ENCODE measurements at regions not wholly inside any gene's neighbourhood (a gene's known extent, or its start where the extent isn't known, plus 50 kb on each side); places are given as distances from the start of the nearest gene placed in this dataset.
"Not testable (repeated sequence)": the region's sequence is repeated elsewhere in the genome, so short reads cannot be mapped to it uniquely, and the experiment has no call there.

DNA sequence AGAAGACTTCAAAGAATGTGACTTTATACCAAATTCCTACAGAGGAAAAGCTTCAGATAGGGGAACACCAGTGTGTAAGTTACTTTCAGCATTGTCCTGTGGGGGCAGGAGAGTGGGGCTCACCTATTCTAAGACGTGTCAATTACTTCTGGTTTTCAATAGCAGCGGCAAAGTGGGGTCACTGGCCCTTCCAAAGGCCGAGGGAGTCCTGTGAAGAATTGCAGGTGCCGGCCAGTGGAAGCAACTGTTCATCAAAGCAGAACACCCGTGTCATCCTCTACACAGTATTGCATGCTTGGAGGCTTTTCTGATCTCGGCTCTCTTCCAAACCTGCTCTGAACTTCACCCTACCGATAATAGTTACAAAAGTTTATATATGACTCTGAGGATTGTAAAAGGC lies 1176.5 kb upstream of the TMEFF2 start:
- DNase-seq = no peak

DNA sequence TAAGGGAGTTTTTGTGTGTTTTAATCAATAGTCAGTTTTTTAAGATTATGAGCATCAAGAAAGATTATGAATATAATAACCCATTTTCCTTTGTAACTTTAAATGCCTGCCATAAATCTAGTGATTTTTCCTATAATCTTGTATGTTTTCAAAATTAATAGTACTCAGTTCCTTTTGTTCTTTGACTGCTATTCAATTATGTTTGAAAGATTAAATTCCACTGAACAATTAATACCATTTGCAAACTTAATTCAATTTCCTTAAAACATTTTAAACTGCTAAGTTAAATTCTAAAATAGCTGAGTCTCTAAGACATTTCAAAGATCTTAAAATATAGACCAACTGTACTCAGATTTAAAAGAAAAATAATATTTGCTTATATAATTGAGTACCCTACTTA lies 1173.9 kb upstream of the TMEFF2 start:
- DNase-seq = no peak

DNA sequence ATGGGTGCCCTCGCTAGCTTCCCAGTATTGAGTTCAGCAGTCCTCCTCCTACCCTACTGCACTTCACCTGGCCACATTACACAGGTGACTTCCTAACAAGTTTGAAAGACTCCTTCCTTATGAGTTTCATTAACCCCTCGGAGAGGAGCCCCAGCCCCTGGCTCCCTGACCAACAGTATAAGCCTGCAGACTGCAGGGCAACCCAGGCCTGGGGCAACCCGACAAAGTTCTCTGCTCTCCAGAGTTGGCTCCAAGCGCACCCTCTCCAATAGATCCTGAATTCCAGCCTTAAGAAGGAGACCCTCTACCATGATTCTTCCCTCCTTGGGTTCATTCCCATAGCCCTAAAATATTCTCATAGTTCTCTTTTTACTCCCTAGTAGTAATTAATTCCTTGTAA lies 1162.8 kb upstream of the TMEFF2 start:
- DNase-seq = no peak

DNA sequence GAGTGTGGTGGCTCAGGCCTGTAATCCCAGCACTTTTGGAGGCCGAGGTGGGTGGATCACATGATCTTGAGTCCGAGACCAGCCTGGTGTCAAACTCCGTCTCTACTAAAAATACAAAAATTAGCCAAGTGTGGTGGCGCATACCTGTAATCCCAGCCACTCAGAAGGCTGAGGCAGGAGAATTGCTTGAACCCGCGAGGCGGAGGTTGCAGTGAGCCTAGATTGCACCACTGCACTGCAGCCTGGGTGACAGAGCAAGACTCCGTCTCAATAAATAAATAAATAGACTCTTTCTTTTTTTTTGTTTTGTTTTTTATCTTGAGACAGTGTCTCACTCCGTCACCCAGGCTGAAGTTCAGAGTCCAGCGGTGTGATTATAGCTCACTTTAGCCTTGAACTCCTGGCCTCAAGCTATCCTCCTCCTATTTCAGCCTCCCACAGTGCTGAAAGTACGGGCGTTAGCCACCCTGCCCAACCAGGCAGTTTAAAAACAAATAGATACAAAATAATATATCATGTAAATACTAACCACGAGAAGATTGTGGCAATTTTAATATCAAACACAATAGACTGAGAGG lies 1158.0 kb upstream of the TMEFF2 start:
- not testable (repeated sequence) for DNase-seq

DNA sequence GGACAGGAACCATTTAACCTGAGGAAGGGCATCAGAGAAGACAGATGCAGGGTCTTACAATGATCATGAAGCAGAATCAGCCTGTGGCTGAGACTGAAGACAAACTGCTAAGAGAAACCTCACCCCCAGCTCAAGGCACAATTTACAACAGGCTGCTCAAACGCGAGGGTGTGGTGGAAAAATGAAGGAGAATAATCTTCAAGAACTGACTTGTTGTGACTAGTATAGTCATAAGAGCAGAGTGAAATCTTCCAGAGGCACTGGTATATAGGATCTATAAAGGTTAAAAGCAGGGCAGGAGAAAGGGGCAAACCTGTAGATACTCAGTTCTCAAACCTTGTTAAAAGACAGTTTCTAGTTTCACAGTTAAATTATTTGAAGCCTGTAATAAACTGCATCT lies 1155.8 kb upstream of the TMEFF2 start:
- no peak for DNase-seq

DNA sequence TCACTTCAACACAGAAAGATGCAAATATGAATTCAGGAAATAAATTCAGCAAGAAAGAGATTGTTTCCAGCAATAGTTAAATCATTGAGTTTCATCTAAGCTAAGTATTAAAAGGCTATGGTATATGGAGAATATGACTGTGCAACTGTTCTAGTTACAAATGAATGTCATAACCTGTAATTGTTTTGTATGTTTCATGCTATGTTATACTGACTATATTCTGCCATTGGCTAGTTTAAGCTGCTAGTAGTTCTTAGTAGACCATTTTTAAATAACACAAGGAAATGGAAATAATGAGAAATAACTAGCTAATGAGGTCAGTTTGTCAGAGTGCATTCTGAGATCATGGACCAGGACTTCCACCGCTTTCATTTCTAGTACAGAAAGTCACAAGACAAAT lies 1154.9 kb upstream of the TMEFF2 start:
- DNase-seq = no peak

DNA sequence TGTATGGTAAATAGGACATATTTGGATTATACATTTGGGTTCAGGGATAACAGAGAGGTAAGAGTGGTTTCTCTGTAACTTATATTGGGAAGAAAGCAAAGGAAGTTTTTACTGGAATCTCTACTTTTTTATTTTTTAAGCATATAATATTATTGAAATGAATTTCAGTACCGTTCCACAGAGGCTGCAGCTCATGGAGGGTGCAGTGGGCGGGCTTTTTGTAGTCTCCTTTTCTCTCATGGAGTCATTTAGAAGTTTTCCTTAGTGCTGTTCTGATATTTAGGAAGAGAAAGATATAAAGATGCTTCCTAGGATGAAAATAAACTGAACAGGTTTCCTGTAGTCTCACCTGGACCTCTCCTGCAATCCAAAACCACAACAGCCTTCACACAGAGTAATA lies 1153.3 kb upstream of the TMEFF2 start:
- no peak for DNase-seq

DNA sequence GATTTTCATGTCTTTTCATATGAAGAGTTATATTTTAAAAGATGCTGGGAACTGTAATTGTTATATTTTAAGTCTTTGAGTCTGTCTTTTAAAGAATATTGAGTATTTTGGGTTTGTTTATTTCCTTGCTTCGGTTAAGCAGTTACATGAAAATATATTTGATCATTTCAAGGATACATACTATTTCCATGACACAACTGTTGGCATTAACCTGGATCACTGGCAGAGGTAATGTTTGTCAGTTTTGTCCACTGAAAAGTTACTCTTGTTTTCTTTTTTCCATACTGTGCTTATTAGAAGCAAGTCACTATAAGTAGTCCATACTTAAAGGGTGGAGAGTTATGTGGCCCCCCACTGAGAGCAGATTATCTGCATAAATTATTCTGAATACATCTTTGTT lies 1142.0 kb upstream of the TMEFF2 start:
- no peak for DNase-seq

DNA sequence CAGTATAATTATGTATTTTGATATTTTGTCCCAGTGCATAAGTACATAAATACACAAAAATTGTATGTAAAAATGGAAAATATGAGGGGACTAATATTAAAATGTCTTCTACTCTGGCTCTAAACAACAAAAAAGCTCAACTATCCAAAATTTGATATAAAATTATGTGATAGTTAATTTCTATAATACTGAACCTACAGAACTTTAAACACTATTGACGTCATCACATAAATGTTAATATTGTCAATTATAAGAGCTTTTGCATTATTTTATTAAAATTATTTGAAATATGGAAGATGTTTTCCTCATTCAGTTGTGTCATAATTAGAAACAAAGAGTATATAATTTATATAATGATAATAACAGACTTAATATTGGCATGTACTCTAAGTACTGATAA lies 1139.7 kb upstream of the TMEFF2 start:
- no peak for DNase-seq

DNA sequence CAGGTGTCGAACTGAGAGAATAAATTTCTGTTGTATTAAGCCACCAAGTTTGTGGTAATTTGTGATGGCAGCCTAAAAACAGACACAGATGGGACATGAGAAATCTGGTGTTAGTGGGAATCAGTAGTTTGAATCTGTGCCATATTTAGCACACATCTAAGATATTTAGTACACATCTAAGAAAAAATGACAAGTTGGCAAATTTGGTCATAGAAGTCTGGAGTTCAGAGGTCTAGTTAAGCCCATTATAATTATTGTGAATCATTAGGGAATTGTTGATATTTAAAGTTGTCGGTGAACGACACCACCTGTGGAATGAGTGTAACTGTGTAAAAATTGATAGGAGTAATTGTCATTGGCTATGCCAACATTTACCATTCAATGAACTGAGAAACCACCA lies 1138.8 kb upstream of the TMEFF2 start:
- DNase-seq = no peak

DNA sequence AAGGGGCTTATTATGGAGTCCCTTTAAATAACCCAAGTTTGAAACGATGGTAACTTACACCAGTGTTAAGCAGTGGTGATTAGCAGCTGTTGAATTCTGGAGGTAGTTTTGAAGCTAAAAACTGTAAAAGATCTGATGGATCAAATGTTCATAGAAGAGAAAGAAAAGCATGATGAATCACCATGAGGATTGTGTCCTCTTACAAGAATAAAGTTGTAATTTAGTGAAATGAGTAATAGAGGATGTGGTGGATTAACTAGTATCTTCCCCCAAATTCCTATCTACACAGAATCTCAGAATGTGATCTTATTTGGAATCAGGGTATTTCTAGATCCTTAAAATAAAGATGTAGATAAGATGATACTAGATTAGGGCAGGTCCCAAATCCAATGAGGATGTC lies 1138.2 kb upstream of the TMEFF2 start:
- no peak for DNase-seq

DNA sequence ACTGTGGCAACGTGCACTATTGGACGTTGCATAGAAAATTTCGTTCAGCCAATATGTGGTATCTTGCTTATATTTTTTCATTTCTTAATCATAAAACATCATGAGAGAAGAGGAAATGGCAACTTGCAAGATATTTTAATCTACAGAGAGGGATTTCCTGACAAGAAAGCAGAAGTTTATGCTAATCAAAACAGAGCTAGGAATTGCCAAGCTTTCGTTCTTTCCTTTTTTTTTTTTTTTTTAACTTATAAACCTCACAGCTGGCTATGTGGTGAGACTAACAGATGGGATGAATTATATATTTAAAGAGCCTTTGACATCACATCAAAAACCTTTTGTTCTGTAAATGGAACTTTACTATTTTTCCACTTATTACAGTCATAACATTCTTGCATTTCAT lies 1136.9 kb upstream of the TMEFF2 start:
- DNase-seq = no peak

DNA sequence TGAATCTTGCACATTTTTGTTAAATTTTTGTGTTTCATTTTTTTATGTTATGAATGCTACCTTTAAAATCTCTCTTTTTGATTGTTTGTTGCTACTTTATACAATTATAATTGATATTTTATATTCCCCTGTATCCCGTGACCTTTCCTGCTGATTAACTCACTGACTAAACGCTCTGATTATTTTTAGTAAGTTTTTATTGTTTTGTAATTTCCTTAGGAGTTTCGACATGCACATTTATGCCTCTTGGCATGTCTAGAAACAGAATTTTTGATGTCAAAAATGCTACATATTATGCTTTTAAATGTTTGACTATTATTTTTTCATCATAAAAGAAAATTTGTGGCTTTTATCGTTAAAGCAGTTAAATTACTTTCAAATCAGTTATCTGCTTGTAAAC lies 1131.6 kb upstream of the TMEFF2 start:
- DNase-seq = no peak

DNA sequence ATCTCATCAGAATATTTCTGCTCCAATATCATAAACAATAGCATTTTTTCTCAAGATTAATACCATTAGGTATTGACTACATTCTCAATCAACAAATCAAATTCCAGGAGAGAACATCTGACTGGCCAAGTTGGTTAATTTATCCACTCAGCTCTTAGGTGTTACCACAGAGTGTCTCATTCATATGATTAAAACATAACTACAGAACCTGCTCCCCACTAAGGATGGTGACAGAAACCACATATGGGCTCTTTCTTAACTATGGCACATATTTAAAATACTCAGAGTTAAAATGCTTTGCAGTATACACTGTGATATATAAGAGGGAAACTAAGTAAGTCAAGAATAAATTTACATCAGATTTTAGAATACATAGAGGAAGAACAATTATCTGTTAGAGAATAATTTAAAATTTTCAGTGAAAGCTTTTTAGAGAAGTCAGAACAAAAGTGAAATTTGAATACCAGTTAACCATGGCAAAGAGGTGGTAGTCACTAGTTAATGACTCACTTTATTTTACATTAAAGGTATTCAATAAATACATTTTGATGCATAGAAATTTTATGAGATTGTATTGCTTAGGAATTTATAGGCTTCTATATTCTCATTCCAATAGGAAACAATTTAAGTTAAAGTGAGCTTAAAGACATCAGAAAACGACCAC lies 1120.8 kb upstream of the TMEFF2 start:
- DNase-seq = no peak

DNA sequence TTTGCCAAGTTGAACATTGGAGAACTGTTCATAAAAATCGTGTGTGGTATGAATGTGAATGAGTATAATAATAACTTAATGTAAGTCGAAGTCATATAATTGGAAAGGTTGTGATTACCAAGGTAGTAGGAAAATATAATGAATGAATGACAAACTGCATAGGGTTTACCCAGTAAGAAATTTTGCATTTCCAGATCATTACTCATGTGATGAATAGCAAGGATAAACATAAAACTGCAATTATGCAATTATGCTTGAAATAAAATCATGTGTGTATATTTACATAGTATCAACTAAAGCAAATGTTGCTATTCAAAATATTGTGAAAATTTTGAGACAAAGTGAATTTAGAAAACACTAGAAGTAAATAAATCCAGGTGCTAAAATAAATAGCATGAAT lies 1108.7 kb upstream of the TMEFF2 start:
- no peak for DNase-seq

DNA sequence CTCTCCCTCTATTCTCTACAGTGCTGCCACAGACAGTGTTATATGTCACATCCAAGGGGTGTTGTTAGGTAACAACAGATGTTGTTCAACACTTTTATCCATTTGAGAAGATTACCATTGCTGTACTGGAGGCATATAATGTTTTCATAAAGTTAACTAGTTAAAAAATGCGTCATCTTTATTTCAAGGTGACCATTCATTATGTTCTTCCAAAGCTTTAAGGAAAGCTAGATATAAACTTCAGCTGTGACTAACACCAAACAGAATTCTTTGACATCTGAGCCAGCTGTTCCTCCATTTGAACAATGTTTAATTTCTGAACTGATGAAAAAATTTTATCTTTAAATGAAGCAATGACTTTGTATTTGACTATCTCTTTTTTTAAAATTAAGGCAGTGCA lies 1099.6 kb upstream of the TMEFF2 start:
- DNase-seq = no peak

DNA sequence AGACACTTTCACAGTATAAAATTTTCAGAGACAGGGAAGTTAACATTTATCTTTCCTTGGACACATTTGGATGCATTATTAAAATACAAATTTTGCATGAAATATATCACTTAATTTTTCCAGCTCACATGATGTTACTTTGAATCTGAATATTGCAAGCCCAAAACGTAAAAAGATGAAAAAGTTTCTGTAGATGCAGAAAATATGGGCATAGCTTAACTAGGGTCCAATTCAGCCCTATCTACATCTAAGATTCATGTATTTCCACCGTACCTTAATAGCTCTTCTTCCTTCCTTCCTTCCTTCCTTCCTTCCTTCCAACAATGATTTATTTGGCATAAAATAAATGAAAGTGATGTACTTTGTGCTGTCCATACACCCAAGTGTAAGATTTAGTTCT lies 1084.6 kb upstream of the TMEFF2 start:
- no peak for DNase-seq

DNA sequence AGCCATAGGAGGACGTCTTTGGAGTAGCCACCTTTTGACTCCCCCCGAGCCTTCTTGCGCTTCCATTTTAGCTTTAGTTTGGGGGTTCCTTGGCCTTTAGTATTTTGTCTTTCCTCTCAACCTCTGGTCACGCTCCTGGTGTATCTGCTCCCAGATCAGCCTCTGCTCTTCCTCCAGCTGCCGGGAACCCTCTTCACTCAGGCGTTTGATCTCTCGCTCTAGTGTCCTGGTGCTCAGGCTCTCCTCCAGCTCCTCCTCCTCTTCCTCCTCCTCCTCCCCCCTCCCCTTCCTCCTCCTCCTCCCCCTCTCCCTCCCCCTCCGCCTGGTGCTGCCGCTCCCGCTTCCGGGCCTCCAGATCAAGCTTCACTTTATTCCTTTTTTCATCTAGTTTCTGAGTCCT lies 1082.3 kb upstream of the TMEFF2 start:
- DNase-seq = no peak

DNA sequence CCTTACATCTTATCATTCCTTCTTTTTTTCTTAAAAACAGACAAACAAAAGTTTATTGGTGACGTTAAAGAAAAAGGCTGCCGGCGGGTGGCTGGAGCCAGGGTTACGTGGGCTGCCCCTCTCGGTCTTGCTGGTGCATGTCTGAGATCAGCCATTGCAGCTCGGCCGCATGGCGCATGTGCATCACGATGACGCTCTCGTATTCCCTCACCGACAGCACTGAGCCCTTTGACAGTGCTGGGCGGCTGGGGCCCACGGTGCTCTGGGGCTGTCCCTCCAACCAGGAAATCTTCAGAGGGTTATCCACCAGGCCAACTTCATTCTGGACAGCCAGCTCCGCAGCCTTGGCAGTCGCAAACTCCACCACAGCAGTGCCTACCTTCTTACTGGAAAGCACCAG lies 1081.8 kb upstream of the TMEFF2 start:
- DNase-seq = no peak

DNA sequence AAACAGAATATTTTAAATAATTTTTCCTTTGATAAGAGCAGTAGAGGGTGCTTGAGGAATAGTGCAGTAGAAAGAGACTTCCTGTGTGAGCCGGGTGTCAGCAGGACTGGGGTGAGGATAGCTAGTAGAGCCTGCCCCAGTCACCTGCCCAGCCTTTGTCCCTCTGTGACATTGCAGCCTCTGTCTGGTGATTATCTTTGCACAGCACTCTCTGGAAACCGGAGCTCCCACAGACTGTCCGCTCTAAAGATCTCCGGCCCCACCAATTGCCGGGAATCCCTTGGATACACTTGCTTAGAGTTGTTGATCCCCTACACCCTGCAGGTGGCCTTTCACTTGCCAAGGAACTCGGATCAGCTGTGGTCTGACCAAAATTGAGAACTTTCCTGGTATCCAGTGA lies 1081.3 kb upstream of the TMEFF2 start:
- no peak for DNase-seq

DNA sequence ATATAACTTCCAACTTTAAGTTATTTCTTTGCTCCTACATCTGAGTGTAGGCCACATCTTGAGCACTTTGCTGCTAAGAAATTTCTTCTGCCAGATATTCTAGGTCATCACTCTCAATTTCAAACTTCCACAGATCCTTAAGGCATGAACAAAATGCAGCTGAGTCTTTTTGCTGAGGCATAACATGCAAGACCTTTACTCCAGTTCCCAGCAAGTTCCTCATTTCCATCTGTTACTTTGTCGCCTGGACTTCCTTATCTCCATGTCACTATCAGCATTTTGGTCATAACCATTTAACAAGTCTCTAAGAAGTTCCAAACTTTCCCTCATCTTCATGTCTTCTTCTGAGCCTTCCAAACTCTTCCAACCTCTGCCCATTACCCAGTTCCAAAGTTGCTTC lies 1077.3 kb upstream of the TMEFF2 start:
- DNase-seq = no peak

DNA sequence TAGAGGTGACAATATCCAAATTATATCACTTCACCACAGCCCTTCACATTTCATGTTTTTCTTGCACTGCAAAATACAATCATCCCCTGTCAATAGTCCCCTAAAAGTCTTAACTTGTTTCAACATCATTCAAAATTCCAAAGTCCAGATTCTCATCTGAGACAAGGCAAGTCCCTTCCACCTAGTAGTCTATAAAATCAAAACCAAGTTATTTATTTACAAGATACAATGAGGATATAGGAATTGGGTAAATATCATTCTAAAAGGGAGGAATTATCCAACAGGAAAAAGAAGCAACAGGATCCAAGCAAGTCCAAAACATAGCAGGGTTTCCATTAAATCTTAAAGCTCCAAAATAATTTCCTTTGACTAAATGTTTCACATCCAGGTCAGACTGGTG lies 1076.1 kb upstream of the TMEFF2 start:
- no peak for DNase-seq

DNA sequence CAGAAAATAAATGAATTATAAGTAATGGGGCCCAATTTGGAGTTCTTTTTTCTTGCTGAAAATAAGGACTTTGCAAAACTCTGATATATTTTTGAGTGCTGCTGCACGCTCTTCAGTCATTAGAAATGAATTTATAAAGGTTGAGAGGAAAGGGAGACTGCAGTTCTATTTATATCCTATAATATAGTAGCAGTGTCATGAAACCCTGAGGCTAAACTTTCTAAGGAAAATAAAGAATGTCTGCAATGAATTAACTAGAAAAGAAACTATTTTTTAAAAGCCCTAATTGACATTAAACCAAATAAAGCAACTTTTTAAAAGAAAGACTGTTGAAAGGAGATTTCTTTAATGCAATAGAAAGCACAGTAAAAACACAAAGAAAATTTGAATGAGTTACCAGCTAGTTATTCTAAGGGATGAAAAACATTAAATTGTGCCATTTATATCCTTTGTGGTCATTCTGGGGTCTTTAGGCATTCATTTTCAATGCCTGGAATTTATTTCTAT lies 1072.8 kb upstream of the TMEFF2 start:
- DNase-seq = no peak

DNA sequence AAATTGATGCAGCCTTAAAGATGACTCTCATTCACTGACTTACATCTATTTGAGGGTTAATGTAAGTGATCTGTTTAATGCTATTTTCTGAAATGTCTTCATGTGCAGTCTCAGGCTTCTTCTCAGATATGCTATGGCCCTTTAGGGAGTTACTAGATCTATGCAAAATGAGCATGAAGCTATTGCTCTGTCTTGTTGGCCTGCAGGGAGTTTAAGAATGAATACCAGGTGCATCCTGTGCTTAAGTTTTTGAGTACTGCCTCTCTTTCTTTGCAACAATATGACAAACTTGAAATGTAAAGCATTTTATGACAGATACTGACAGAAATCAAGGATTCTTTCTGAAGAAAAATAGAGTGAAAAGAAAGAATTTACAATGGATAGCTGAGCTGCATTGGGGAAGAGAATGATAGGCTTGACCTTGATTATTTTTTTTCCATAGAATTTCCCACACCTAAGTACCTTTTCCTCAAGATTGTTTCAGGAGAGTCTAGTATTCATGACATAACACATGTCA lies 1058.3 kb upstream of the TMEFF2 start:
- DNase-seq = no peak

DNA sequence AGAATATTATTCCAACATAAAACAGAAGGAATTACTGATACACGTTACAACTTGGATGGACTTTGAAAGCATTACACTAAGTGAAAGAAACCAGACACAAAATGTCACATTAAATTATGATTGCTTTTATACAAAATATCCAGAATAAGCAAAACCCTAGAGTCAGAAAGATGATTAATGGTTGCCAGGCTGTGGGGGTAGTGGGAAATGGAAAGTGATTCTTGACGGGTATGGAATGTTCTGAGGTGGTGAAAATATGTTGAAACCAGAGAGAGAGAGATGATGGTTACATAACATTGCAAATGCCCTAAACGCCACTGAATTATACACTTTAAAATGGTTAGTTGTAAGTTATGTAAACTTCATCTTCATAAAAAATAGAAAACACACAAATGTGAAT lies 1057.2 kb upstream of the TMEFF2 start:
- no peak for DNase-seq

Measured in activated CD4-positive, alpha-beta T cell treated with anti-CD3 and anti-CD28 coated beads, Interleukin-2, Interleukin-6, amounts not matched to agents 100 ng/mL and 50 ng/mL, durations not matched to agents 16 hours and 8 hours (primary cell).